GM18858 (cell line): ENCODE measurements at regions not wholly inside any gene's neighbourhood (a gene's known extent, or its start where the extent isn't known, plus 50 kb on each side); places are given as distances from the start of the nearest gene placed in this dataset.
"Not testable (repeated sequence)": the region's sequence is repeated elsewhere in the genome, so short reads cannot be mapped to it uniquely, and the experiment has no call there.

Experiments used
- ATAC-seq: cut with Tn5 transposase; IDR thresholded peaks from one replicate; pipeline ENCODE4 v1.9.1; 2021; ENCODE audit not compliant: unreplicated experiment

GRCh38 chr11:123344790-123345357 is 85.2 kb upstream of the GRAMD1B start:
- ATAC-seq: no peak

- ATAC-seq: not testable (repeated sequence)
Measured at GRCh38 chr11:123344188-123344587, 85.9 kb upstream of the GRAMD1B start.

- ATAC-seq: no peak
Measured at GRCh38 chr11:123338997-123339752, 90.9 kb upstream of the GRAMD1B start.

GRCh38 chr11:123338266-123338800 is 91.7 kb upstream of the GRAMD1B start:
- no peak for ATAC-seq

GRCh38 chr11:123334925-123335324 is 95.1 kb upstream of the GRAMD1B start:
- ATAC-seq: no peak

GRCh38 chr11:123332577-123332976 is 97.5 kb upstream of the GRAMD1B start:
- not testable (repeated sequence) for ATAC-seq

GRCh38 chr11:123330948-123331347 is 99.1 kb upstream of the GRAMD1B start:
- ATAC-seq: no peak

- no peak for ATAC-seq
Measured at GRCh38 chr11:123330471-123330870, 99.6 kb upstream of the GRAMD1B start.

- ATAC-seq: no peak
Measured at GRCh38 chr11:123330071-123330470, 100.0 kb upstream of the GRAMD1B start.

GRCh38 chr11:123328281-123328867 is 101.7 kb upstream of the GRAMD1B start:
- ATAC-seq: no peak

GRCh38 chr11:123325533-123325932 is 104.5 kb upstream of the GRAMD1B start:
- no peak for ATAC-seq

GRCh38 chr11:123323568-123323967 is 106.5 kb upstream of the GRAMD1B start:
- no peak for ATAC-seq

- ATAC-seq: no peak
Measured at GRCh38 chr11:123321636-123322035, 108.4 kb upstream of the GRAMD1B start.

- ATAC-seq: no peak
Measured at GRCh38 chr11:123318623-123319022, 111.4 kb upstream of the GRAMD1B start.

- not testable (repeated sequence) for ATAC-seq
Measured at GRCh38 chr11:123318132-123318531, 111.9 kb upstream of the GRAMD1B start.

GRCh38 chr11:123316003-123316402 is 114.1 kb upstream of the GRAMD1B start:
- ATAC-seq: no peak

GRCh38 chr11:123314972-123315371 is 115.1 kb upstream of the GRAMD1B start:
- no peak for ATAC-seq

GRCh38 chr11:123313262-123313661 is 116.8 kb upstream of the GRAMD1B start:
- no peak for ATAC-seq

- no peak for ATAC-seq
Measured at GRCh38 chr11:123308077-123308476, 113.0 kb upstream of the CLMP start.

GRCh38 chr11:123307276-123307675 is 112.2 kb upstream of the CLMP start:
- no peak for ATAC-seq

- ATAC-seq: no peak
Measured at GRCh38 chr11:123306531-123306930, 111.5 kb upstream of the CLMP start.
